ENCODE measurements at regions not wholly inside any gene's neighbourhood (a gene's known extent, or its start where the extent isn't known, plus 50 kb on each side); places are given as distances from the start of the nearest gene placed in this dataset.

DNA sequence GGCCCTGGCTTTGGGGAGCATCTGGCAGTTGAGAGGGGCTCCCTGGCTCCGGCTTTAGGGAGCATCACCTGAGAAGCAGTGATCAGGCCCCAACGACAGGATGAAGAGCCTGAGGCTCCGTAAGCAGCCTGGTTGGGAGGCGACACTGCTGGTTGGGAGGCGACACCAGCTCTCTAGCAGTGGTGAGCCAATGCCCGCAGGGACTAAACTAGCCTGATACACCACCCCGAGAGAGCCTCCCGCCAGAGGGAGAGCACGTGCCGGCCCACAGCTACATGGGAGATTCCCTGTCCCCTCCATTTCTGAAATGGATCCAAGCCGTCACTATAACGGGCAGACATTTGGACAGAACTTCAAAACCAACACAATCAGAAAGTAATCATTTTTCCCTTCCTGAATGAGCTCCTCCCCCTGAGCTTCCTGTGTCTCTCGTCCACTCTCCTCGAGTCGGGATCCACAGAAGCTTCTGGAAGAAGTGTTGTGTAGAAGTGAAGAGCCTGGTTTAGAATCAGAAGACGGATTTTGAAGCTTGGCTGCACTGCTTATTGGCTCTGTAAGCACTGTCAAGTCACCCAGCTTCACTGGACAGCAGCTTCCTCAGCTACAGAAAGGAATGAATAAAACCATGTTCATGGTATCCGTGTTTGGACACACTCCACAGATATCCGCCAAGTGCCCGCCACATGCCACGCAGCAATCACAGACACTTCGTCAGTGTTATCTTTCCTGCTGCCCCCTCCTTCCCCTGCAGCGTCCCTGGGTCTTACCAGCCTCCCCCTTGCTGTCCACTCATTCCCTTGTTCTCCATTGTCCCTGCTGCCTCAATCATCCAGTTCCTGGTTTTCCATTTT, 199.6 kb downstream of the TTLL2 start:
- no peak for DNase-seq

DNA sequence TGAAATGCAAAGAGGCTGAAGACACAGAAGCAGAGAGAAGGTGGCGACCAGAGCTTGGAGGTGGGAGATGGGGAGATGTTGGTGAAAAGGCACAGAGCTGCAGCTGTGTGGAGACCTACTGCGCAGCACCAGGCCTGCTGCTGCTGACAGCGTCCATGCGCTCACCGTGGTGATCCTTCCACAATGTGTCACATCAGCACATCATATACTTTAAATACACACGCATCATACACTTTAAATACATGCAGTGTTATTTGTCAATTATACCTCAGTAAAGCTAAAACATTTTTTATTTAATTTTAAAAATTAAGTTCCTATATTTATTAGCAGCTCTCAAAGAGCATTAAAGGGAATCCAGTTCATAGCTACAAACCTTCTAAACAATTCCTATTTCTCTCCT, 200.9 kb downstream of the TTLL2 start:
- DNase-seq: no peak

DNA sequence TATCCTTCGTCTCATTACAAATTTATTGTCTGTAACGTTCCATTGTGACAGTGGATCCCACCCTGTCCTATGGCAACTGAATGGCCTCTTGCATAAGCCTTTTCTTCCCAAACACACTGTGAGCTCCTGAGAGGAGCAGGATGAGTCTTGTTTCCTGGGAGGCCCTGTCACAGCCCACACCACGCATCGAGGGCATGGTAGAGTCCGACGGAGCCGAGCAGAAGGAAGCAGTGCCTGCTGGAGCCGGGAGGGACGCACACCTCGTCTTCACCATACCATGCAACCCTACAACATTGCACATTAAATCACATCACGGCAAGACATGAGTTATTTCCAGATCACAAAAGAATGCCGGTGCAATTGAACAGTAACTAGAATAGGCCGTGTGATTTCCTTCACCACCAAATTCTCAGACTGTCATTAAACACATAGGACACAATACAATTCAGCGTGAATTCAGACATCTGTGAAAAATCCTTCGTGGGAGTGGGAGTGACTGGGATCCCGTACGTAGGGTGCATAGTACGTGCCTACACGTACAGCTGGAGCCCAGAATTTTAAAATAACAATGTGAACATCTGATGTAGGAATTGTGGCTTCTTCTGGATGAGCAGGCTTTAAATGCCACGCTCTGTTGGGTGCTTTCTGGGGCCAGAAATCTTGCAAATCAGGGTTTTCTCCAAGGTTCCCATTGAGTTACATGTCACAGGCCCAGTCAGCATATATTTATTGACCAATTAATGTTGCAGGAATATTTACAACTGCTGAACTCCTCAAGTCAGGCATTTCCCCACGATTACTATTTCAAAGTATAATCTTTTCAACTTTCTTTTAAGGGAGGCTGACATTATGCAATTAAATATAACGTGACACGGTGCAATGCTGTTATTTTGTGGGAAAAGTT, 201.8 kb downstream of the TTLL2 start:
- DNase-seq: no peak

DNA sequence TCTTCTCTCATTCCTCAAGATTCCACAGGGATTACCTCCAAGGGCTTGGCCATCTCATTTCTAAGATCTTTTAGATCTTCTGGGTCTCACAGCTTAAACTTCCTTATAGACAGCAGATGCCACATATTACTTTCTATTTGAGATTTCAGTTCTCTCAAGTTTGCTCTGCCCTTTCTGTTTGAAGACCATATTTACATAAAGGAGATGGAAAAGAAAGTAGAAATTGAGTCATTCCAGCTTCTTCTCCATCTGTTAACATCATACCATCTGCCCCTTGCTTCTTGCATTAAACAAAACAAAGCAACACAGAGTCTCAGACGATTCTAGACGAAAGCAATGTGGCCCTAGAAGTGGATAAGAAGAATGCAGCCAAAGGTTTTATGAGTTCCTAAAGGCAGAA, 203.4 kb downstream of the TTLL2 start:
- no peak for DNase-seq

DNA sequence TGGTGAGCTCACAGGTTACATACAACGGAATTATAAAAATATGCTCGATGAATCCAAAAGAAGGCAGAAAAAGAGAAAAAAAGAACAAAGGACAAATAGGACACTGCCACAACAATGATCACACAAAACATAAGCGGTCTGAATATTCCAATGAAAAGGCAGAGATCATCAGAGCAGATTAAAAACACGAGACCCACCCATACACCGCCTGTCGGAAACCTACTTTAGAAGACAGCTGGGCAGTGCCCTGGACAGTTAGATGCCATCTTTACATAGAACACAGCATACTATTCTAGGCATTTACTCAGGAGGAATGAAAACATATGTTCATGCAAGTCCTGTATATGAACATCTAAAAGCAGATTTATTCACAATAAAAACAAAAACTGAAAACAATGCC, 204.1 kb downstream of the TTLL2 start:
- no peak for DNase-seq

DNA sequence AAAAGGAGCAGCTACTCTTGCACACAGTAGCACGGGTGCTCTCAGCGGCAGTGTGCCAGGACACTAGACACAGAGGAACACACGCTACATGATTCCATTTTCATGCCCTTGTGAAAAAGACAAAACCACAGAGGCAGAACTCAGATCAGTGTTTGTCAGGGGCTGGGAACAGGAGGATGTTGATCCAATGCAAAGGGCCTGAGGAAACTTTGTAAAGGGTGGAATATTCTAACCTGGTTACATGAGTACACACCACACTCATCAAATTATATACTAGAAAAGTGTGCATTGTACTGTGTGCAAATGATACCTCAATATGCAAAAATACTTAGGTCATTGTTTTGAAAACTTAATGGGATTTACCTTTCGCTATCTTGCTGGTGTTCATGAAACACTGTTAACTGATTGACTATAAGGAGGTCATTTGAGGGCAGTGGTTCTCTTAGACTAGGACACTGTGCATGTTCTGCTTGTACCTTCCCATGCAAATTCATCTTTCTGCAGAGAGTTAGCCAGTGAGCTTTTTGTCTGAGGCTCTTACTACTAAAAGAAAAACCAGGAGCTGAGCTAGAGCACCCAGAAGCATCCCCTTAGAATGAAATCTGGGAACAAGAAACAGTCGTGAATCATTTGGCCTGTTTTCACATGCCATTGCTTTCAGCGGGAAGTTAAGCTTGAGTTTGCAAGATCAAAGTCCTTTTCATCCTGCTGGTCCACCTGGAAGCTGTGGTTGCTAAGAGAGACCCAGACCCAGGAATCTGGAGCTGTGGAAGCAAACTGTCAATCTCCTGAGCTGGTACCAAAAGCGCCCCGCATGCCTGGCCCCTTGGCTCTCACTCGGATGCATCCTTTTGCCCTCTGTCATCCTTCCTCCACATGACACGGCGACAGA, 204.8 kb downstream of the TTLL2 start:
- DNase-seq: no peak

DNA sequence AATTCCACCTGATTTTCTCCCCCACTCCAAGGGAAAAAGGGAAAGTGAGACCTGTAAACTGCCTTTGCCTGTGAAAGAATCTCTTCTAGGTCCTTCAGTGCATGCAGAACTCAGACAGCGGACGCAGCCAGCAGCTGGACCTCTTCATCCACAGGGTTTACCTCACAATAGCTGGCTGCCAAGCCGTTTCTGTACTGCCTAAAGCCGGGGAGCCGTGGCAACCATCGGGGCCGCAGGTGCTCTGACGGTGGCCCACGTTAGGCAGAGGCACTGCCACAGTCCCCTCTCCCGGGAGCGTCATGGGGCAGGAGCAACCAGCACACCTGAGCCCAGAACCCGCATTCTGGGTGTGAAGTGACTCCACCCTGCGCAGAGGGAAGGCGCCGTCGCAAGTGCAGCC, 206.1 kb downstream of the TTLL2 start:
- no peak for DNase-seq

DNA sequence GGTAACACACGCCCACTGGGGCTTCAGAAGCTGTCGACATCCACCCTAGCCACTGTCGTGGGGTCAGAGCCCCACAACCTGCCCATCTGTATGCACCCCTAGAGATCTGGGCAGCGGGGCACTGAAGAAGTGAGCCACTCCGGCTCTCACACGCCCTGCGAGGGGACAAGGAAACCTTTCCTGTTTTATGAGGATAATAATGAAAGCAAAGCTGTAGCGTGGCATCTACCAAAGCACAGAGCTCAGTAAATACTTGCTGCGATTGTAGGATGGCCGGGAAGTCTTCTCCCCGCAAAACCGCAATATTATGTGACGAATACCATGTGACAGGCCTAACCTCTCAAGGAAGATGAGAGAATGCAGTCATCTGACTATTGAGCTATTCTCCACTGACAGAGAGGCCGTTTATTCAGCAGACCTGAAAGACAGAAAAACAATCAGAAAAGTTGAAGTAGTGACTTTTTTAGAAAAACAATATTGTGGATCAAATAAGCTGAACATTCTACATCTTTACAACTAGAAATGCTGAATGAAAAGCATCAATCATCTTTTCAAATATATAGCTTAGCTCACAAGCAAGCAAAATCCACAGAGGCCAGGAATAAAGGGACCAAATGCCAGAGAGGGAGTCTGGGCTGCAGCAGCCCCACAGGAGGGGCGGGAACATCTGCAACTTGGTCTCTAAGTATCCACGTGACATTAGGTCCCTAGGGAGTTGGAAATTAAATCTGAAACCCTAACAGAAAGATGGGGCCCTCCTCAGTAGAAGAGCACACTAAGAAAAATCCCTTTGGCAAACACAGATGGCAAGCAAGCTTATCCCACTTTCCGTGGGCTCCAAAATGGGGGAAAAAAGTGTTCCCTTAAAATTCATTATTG, 207.8 kb downstream of the TTLL2 start:
- peak; percentile 19 for DNase-seq

DNA sequence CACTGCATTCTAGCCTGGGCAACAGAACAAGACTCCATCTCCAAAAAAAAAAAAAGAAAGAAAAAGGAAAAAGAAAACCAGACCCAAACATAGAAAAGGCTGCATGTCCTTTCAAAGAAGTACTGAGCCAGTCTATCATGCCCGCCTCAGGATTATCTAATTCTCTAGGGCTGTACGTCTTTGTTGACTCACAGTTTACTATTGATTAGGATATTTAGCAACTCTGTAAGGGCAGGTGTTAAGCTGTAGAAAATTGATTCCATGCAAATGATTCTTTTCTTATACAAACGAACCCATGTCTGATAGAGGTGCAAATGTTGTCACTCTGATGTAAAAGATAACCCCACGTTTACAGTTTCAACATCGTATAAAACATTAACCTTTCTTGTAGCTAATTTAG, 209.0 kb downstream of the TTLL2 start:
- DNase-seq: no peak

DNA sequence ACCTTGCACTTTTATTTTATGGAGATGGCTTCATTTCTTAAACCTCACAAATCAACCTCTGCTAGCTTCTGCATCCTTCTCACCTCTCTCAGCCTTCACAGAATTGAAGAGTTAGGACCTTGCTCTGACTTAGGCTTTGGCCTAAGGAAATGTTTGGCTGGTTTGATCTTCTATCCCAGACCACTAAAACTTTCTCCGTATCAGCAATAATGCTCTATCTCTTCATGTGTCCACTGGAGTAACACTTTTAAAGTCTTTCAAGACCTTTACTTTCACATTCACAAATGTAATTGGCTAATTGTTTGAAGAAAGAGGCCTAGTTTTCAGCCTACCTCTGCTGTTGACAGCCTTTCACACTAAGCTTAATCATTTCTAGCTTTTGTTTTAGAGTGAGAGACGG, 212.9 kb downstream of the TTLL2 start:
- DNase-seq: no peak

DNA sequence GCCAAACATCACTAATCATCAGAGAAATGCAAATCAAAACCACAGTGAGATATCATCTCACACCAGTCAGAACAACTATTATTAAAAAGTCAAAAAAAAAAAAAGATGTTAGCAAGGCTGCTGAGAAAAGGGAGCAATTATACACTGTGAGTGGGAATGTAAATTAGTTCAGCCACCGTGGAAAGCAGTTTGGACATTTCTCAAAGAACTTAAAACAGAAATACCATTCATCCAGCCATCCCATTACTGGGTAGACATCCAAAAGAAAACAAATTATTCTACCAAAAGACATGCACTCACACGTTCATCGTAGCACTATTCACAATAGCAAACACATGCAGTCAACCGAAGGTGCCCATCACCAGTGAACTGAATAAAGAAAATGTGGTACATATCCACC, 213.9 kb downstream of the TTLL2 start:
- no peak for DNase-seq

DNA sequence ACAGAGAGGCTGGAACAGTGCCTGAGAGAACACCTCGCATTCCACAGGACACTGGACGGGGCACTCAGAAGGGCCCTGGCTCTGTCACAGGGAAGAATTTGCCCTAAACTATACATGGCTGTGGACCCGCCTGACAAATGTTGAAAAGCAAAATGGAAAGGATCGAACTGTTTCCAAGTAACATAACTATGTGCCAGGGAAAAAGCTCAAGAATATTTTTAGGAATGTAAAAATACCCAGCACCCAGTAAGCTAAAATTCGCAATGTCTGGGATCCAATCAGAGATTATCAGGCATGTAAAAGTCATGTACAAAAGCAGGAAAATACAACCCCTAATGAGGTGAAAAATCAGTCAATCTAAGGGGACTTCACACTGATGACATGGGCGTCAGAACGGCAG, 215.9 kb downstream of the TTLL2 start:
- DNase-seq: no peak

DNA sequence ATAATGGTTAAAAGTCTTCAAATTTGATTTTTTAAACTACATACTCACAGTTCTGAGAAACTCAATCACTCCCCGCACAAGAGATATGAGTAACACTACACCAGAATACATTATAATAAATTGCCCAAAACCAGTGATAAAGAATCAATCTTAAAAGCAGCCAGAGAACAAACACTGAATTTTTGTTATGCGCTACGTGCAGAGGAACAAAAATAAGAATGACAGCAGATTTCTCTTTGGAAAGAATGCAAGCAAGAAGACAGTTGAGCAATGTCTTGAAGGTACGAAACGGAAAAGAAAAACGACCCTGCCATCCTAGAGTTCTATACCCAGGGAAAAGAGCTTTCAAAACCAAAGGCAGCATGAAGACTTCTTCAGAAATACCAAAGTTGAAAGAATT, 216.7 kb downstream of the TTLL2 start:
- no peak for DNase-seq

DNA sequence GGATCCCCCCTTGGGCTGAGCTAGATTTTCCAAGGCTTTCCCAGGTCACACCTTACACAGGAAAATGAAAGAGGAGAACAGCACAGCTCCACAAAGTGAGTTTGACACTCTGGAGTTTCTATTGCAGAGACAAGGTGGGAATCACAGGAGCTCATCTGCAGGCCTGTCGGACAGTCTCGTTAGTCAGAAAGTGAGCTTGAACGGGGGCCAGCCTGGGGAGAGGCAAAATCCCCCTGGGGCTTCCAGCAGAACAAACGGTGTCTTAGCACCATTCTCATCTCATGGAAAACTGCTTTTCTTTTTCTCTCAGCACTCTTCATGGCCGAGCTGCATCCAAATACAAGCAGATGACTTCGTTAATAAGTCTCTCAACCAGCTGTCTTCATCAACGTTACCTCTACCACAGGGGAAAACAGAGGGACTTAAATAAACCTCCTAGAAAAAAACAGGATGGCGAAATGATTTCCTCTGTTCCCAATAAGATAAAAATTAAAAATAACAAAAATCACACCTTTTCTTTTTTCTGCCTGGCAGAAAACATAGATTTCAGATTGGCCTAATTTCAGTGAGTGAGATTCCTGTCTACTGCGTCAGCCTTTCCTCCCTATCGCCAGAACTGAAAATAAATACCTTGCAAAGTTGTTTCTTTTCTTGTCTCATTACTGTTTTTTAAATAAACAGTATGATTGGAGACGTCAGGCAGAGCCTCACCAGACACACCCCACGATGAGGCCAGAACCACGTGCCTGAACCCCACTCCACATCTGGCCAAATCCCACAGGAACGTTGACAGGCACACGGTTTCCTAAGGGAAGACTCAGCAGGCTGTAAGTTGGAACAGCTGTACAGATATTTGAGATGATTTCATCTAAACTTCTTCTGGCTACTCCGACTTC, 219.0 kb downstream of the TTLL2 start:
- no peak for DNase-seq

DNA sequence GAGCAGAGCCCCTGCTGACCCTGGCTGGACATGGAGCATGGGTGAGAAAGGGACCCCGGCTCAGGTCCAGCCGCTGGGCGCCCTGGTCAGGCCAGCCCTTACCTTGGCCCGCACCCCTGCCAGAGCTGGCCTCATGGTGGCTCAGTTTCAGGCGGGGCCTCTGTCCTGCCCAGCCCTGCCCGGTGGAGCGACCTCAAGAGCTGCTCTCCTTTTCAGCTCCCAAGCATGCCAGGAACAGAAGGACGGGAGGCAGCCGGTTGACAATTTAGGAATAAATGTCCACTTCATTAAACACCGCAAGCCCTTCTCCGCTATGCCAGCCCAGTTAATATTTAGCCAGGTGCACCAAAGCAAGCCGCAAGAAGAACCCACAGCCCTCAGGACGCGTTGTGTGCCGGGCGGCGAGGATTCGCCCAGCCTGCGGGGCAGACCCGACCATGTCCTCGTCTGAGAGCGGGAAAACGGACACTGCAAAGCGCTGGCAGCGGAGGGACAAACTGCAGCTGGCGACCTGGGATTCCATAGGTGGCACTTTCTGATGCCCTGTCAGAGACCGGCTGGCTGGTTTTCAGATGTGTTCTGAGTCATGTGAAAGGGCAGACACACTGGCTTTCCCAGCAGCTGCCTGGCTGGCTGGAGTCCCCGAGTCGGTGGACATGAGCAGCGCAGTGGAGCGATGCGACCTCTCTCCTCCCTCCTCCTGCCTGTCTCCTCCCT, 221.9 kb downstream of the TTLL2 start:
- no peak for DNase-seq

DNA sequence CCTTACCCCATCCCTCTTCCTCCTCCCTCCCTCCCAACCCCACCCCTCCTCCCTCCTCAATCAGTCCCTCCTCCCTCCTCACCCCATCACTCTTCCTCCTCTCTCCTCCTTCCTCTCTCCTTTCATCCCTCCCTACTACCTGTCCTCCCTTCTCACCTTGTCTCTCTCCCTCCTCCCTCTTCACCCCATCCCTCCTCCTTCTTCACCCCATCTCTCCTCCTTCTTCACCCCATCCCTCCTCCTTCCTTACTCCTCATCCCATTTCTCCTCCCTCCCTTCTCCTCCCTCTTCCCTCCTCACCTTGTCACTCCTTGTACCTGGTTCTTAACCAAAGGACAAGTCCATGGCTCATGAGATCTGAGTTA, 222.4 kb downstream of the TTLL2 start:
- no peak for DNase-seq

DNA sequence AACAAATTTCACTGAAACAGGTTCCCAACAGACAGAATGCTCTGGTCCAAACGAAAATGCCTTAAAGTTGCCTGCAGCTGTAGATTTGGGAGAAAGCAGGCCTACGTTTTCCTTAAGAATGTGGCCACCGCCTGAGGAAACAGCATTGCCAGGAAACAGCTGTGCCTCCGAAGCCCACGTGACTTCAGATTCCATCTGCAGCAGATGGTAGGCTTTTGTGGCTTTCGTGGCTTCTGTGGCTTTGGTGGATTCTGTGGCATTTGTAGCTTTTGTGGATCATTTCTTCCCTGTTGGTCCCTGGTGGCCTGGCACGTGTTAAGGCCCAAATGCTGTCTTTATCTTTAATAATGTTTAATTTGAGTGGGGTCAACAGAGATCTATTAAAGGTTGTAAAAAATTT, 222.9 kb downstream of the TTLL2 start:
- no peak for DNase-seq

DNA sequence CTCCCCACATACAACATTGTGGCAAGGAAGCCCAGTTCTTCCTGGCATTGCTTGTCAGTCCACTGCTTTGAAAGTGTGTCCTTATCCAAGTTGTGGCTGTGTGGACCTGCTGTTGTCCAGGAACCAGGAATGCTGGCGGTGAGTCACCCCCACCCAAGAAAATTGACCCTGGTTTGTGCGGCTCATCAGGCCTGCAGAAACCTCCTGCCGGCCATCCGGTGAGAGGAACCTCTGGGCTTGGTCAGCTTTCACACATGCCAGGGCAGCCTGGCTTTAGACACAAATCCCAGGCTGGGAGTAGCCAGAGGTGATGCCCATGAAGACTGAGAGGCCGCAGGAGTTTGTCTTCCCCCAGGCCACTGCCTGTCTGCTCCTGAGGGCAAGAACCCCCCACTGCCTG, 223.6 kb downstream of the TTLL2 start:
- no peak for DNase-seq

DNA sequence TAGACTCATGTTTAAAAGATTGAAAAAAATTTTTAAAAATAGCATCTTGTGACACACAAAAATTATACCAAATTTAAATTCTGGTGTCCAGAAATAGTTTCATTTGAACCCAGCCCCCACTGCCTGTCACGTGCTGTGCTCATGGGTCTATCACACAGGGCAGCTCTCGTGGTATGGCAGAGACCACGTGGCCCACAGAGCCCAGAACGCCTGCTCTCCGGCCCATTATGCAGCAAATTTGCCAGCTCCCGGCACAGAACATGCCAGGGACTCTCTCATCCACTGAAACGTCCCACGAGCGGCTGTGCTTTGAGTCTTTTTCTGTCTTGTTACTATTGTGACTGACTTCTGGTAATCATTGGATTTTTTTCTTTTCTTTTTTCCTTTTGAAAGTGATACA, 224.3 kb downstream of the TTLL2 start:
- DNase-seq: peak; percentile 7

DNA sequence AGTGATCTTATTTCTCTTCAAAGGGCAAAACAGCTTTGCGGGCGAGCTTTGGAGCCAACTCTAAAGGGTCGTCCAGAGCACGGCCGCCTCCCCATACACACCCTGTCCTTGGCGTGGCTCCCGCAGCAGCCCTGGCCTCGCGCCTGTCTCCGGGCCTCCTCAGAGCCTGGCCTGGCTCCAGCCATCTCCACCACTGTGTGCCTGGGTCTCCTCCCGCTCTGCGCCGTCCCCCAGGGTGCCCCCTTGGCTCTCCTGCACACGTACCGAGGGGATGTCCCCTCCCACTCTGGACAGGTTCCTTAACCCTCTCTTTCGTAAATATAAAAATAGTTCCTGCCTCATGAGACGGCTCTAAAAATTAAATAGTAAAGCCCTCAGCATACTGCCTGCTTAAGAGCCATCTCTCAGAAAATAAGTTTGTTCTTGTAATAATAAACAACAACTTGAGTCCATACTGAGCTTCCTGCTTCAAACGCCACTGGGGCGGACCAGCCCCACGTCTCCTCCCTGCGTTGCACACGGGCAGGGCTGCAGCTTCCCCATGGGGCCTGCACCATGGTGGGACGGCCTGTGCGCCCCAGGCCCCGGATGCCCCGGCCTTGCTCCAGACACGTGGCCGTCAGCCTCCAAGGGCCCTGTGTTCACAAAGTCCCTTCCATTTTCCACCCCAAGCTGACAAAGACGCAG, 226.2 kb downstream of the TTLL2 start:
- no peak for DNase-seq
